ENCODE measurements at regions not wholly inside any gene's neighbourhood (a gene's known extent, or its start where the extent isn't known, plus 50 kb on each side); places are given as distances from the start of the nearest gene placed in this dataset.

DNA sequence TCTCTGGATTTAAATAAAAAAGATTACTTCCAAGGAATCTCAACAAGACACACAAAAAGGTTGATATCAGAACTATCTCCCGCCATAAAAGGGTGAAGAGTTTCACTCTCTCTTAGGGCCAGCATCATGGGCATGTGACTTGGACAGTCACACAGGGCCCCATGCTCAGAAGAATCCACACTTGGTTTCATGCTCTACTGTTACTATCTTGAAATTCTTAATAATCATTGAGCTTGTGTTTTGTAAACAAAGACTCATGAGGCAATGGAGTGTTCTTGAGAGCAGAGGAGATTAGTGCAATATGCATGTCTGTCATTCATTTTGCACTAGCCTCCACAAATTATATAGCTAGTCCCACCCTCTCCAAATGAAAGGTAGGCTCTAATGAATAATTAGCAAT, 58.4 kb downstream of the HMHB1 start:
- no peak for DNase-seq

DNA sequence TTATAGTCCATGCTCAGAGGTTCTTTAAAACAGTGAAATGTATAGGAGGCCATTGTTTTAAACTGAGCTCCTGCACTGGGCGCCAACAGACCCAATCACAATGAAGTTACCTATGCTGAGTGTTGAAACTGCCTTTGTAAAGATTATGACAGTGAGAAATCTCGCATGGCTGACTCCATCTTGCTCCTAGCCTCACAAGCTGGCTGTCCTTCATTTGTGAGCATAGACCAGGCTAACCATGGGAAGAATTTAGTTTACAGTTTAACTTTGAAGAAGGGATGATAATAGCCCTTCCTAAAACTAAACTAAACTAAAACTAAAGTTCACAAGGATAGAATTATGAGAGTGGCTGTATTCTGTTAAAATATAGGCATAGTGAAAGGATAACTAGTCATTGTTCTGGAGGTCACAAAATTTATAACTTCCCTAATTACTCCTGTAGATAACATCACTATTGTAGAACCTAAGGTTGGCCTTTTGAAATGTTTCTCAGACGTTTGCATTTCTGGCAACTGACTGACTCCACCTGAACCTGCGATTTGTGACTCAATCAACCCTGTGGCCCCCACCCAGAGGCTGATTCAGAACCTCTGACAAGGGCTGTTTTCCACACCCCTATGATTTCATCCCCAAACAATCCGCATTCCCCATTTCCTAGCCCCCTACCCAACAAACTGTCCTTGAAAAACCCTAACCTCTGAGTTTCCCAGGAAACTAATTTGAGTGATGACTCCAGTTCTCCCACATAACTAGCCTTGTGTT, 59.1 kb downstream of the HMHB1 start:
- DNase-seq = no peak

DNA sequence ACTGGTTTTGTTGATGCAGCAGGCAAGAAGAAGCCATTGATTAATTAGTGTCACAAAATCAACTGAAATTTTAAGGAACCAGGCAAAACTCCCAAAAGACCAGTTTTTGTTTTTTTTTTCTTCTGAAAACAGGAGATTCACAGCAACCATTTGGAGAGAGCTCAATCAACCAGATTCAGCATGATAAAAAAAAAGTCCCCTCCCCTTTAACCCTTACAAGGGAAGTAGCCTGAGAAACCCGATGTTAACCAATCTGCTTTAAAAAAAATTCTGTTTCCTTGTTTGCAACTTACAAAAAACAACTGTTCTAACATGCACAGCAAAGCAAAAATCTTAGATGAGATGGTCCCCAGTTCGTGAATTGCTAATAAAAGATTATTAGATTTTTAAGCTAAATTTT, 59.7 kb downstream of the HMHB1 start:
- DNase-seq = no peak

DNA sequence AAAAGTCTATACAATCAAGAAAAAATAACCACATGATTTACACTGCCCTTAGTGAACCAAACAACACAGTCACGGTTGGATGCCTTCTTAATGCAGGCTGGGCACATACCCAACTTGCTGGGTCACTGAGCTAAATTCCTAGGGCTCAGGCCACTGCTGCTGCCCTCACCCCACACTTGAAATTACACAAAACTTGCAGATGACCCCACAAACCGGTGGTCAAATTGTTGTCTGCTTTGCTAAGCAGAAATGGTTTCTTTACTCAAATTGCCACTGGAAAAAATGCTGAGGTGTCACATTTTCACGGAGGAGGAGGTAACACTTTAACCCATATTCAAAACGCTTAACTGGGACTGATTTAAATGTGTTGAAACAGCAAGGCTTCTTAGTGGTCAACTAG, 62.4 kb downstream of the HMHB1 start:
- DNase-seq = peak in 3 of 51 donors; percentile 2 to 12 (median 2)

DNA sequence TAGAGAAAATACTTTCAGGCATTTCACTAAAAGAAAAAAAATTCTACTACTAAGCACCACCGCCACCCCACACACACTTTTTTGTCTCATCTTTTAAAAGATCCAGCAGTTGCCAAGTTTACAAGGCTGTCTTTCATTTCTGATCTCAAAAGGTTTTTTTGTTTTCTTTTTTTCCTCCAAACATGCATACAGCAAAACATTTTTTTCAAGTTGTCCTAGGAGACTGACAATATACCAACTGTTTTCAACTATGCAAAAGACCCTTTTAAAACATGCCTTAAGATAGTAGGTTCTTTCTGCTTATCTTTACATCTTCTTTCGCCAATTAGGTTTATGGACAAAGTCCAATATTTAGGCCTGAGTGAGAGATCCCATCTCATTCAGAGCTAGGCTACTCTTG, 65.2 kb downstream of the HMHB1 start:
- no peak for DNase-seq

DNA sequence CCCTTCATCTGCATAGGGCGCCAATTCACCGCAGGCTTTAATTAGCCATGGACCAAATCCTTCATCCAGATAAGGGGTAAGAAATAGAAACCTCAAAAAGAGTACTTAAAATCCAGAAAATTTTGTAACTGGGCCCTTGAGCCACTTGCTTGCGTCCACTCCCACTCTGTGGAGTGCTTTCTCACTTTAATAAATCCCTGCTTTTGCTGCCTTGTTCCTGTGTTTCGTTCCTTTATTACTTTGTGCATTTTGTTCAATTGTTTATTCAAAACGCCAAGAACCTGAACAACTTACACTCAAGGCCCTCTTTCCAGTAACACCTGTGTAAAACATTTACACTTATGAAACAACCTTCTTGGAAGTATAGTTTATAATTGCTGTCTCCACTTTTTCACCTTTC, 66.5 kb downstream of the HMHB1 start:
- no peak for DNase-seq

DNA sequence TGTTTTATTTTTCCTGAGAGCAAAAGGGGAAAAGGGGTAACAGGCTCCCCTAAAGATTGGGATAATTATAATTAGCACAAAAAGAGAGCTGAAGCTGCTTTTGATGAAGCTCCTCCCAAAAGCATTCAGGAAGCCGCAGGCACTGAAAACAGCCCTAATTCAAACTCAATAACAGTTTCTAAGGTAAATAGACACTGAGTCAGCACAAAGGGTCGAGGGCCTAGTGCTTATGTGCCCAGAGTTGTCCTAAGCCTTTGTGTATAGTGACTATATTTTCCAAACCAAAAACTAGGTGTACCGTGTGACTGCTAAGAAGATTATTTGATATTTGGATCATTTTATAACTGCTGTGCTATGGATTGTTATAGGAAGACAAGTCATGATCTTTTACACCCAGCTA, 67.7 kb downstream of the HMHB1 start:
- no peak for DNase-seq

DNA sequence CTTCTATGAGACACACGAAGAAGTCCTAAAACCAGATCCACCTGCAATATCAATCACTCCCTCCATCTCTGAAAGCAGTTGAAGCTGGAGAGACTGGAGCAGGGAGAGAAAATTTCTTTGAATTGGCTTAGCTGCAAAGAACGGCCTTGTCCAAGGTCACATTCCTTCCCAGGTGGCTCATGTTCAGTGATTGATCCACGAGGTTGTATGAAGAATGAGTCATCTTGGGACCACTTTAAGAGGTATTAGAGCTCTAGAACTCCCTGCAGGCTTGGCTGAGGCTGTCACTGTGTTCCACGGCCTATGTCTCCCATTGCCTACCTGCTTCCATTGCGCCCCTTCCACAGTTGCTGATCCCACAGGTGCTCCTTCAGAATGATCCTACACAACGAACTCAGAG, 68.2 kb downstream of the HMHB1 start:
- DNase-seq = no peak

DNA sequence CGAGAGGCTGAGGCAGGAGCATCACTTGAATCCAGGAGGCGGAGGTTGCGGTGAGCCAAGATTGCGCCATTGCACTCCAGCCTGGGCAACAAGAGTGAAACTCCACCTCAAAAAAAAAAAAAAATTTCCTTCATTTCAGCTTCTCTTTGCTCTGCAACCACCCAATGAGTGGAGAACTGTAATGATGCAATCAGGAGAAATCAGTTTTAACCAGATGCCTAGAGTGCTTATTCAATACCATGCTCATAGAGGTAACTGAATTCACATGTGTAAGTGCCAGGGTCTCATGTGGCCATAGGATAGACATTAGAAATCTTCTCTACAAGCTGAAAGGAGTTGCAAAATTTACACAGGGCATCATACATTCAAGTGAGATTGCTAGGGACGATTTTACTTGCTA, 70.6 kb downstream of the HMHB1 start:
- no peak for DNase-seq

DNA sequence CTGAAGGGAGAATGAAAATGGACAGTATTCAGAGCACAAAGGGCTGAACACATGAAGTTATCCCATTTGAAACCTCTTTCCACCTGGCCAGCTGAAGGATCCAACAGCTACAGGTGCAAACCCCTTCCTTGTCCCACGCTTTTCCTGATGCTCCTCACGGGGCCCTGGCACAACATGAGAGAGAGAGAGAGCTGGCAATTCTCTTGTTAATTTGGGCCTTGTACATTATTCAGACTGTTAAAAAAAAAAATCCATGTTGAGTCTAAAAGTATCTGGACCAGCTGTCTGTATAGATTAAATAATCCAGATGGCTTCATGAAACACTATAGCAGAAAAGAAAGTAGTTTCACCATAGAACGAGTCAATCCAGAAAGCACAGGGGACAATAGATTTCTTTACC, 74.1 kb downstream of the HMHB1 start:
- no peak for DNase-seq

DNA sequence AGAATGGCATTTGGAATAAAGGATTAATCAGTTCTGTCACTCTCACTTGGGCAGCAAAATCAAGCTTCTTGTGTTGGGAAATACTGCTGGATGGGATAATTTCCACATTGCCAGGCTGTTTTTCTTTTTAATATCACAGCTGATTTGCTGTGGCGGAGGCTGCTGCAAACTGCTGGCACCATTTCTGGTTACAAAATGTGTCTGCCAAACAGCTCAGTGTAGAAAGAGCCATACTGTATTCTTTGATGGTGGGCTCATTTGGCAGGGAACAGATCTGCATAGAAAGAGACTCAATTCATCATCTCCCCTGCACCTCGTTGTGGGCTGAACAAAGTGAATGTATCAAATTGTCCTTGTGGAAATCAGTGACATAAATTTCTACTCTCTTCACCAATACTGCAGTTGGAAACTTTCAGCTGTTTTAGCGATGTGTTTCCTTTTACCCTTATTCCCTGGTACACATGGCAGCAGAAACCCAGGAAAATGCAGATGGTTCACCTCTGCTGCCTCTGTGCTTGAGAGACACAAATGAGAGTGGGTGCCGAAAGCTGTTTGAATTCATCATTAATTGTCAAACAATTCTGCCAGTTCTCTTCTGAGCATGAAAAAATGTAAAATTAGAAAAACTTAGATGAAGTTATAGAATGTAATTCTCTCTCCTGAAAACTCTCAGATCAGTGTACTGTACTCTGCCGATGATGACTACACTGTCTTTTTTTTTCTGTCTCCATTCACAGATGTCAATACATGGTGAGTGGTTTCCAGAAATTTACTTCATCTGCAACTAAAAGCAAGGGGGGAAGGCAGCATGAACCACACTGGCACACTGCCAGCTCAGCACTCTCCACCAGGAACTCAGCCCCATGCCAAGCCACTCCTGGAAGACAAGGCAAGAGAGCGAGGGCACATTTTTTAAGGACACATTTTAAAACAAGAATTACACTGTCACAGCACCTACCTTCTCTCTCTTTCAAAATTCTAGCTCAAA, 75.0 kb downstream of the HMHB1 start:
- DNase-seq = peak in 35 of 51 donors; percentile 4 to 60 (median 28)

DNA sequence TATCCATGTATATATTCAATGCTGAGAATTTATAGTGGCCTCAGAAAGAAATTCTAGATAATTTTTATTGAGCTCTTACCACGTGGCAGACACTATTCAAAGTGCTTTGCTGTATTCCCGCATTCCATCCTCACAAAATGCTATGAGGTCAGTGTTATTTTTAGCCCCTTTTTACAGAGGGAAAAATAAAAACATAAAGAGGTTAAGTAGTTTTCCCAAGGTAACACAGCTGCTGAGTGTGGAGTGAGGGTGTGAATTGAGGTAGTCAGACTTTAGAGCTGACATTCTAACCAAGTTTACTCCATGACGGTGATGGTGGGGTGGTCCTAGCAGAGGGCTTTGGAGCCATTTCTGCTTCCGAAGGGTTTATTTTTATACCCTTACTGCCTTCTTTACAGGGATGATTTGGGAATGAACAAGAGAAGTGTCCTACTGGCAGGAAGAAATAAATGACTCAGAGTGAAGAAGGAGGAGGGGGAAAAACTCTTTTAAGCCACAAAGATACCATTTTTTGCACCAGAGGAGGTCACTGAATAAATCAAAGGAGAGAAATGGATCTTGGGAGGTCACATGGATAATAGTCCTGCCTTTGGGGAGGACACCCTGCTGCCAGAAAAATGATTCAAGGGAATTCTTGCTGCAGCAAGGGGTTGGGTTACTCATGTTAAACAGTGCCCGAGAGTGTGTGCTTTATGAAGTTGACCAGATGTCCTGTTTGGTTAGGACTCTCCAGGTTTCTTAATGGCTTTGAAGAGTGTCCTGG, 76.1 kb downstream of the HMHB1 start:
- DNase-seq = no peak

DNA sequence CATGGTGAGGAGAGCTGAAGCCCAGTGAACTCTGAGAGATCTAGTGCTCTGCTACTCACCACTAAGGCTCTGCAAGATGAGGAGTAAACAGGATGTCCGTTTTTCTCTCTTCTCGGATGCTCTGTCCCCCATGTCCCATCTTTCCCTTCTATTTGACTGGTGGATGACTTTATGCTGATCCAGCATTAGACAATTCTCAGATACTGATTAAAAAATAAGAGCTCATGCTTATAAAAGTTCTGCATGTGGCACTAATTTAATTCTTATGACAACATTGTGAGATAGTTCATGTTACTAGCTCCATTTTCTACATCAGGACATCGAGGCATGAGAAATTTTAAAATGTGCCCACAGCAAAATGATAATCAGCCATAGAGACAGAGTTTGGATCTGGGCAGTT, 77.0 kb downstream of the HMHB1 start:
- DNase-seq = no peak

DNA sequence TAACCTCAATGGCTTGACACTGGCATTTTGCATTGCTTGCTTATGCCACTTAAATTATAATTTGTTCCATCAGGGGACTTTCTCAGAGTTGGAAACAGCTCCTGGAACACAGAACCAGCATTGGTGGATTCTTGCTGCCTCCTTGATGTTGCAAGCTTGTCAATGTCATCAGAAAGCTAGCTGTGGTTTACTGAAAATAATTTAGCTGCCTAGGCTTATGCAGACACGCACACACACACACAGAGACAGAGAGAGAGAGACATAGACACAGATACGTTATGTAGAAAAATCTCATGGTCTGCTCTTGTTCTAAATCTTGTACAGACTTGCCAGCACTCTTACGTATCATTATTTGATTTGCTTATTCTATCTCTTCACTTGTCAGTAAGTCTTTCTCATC, 78.0 kb downstream of the HMHB1 start:
- DNase-seq = no peak

DNA sequence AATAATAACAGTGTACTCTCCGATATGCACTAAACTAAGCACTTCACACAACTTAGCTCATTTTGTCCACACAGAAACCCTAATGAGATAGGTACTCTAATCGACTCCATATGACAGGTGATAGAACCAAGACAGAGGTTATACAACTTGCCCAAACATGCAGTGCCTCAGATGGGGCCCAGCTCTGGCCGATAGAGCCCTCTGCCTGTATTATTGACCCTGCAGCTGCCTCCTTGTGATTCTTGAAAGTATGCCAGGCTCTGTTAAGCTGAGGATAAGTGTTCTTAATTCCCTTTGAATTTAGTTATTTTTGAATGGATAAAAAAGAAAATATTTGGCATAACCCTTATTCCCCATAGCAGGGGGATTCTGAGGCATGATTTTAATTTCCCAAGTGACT, 78.5 kb downstream of the HMHB1 start:
- no peak for DNase-seq

DNA sequence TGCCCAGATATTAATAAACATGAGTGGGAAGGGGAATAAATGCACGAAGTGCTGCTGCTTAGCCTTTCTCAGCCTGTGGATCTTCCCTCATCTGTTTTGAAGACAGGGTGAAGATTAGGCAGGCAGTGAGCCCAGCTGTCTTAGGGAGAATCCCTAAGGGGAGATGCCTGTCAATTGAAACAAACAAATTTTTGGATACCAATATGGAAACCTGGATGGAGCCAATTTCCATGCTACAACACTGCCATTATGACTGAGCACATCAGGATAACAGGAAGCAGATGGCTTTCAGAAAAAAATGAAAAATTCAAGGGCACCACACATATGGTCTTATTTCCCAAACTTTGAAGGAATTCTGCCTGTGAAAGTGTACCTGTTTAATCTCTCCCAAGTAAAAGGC, 80.3 kb downstream of the HMHB1 start:
- no peak for DNase-seq

DNA sequence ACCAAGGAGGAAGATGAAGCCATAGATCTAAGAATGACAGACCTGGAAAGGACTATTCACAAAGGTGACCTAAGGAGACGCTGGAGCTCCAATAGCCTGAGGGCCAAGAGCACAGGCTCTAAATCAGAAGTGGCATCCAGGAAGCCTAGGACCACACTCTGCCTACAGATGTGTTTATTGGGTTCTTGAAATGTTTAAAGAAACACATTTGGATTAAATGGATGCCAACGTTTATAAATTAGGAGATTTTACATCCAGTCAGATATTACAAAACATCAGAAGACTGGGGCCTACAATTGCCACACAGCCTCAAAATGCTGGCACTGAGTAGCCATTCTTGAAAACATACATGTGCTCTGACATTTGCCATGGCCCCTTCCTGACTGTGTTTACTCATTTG, 80.9 kb downstream of the HMHB1 start:
- no peak for DNase-seq

DNA sequence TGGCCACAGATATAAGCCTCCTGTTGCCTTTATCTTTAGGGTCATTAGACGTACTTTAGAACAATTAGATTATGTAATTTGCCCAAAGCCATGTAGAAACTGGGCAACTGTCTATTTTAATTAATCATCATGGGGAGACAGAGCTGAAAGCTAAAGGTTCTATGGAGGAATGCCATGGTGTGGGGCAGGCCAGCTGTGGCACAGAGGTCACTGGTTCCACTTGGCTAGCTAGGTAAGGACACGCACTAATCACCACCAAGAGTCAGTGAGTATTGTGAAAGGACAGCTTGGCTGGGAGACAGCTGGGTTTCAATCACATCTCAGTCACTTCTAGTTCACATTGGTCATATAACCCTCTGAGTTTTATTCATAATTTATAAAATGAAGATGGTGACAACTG, 81.7 kb downstream of the HMHB1 start:
- no peak for DNase-seq

DNA sequence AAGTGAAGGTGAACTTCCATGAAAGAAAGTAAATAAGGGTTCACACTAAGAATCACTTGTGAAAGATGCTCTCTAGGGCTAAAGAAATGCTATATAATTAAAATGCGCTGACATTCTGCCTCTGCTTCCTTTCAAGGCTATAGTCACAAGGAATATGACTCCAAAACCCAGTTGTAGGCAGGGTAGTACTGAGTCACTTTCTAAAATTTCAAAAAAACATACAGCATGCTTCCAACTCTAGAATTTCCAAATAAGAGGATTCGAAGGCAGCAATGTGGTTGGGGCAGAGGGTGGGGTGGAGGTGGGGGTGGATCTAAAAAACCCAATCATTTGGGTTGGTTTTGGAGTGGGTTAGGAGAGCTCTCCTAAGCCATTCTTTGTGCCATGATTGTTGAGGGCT, 84.6 kb downstream of the HMHB1 start:
- DNase-seq = no peak

DNA sequence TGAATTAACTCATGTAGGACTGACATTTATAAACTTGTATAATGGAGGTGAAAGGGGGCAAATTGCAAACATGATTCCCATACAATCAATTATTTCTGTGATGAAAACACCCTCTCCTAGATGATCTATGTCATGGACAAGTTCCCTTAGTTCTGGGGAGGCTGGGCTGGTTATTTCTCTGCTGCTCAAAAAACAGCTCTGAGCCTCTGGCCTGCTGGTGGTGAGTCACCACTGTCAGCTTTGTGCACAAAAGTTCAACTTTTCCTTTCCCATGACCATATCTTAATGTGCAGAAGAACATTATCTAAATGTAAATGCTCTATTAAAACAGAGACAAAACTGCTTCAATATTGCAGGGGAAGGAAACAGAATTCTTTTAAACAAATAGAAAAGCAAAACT, 85.0 kb downstream of the HMHB1 start:
- DNase-seq = no peak

DNA sequence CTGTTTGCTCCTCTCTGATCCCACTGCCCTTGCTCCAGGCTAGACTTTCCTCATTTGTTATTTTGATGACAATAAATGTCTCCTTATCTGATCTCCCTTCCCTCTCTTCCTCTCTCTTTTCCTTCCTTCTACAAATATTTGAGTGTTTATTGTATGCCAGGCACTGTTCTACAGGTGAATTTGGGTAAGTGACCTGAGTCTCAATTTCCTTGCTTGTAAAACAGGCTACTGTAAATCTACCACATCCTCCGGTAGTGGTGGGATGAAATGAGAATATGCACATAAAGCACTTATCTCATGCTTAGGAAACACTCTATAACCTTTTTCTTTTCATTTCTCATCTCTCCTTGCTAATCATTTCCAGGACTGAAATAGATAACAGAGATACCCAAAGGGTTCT, 86.4 kb downstream of the HMHB1 start:
- no peak for DNase-seq

All from hypothalamus (tissue), 51 donors.